GM13976 (cell line): ENCODE measurements at regions not wholly inside any gene's neighbourhood (a gene's known extent, or its start where the extent isn't known, plus 50 kb on each side); places are given as distances from the start of the nearest gene placed in this dataset.

ENCODE experiments used
- DNase-seq: peaks from one replicate; pipeline ENCODE4 v3.0.0; 2012; ENCODE audit warnings: low spot score
- CTCF ChIP-seq: IDR thresholded peaks from 2 replicates; pipeline ENCODE4 v1.5.1; 2012; ENCODE audit warnings: borderline replicate concordance, mild to moderate bottlenecking; ENCODE audit not compliant: insufficient read depth; ENCODE audit errors: extremely low read depth, missing control alignments, control extremely low read depth
- in situ Hi-C: fragments of 300-500 bp; cut with MboI; formaldehyde crosslinking; loops from one replicate; pipeline ENCODE4 v1.12.0; 2022; ENCODE audit warnings: low sequenced_read_pairs, mixed read lengths, inconsistent platforms; ENCODE audit not compliant: unreplicated experiment

- no peak for DNase-seq
- no peak for TF ChIP-seq CTCF
- in situ Hi-C loops: no loop called here
These were observed 53.4 kb downstream of the RGS2 start for GRCh38 chr1:192862271-192862670.

- TF ChIP-seq CTCF: no peak
- no peak for DNase-seq
- in situ Hi-C loops: no loop called here
These were observed 57.5 kb downstream of the RGS2 start for GRCh38 chr1:192866241-192866868.

- in situ Hi-C loops: no loop called here
- DNase-seq: no peak
- no peak for TF ChIP-seq CTCF
These were observed 58.3 kb downstream of the RGS2 start for GRCh38 chr1:192867180-192867579.

GRCh38 chr1:192869308-192869940 is 60.6 kb downstream of the RGS2 start:
- no peak for TF ChIP-seq CTCF
- no peak for DNase-seq
- in situ Hi-C loops: no loop called here

- TF ChIP-seq CTCF: no peak
- no peak for DNase-seq
- in situ Hi-C loops: no loop called here
These were observed 63.2 kb downstream of the RGS2 start for GRCh38 chr1:192872010-192872409.

- no peak for TF ChIP-seq CTCF
- in situ Hi-C loops: no loop called here
- DNase-seq: no peak
These were observed 65.0 kb downstream of the RGS2 start for GRCh38 chr1:192873836-192874235.
